ENCODE measurements at regions not wholly inside any gene's neighbourhood (a gene's known extent, or its start where the extent isn't known, plus 50 kb on each side); places are given as distances from the start of the nearest gene placed in this dataset.
"Not testable (repeated sequence)": the region's sequence is repeated elsewhere in the genome, so short reads cannot be mapped to it uniquely, and the experiment has no call there.

GRCh38 chr10:9268176-9268575, 1213.7 kb downstream of the GATA3 start:
- TF ChIP-seq CTCF (IDR thresholded peaks at IDR 0.05; ENCODE audit: extremely low read depth, insufficient read depth, missing control alignments), result no peak
- DNase-seq (ENCODE audit: low spot score), result no peak
- in situ Hi-C loops (cut with MboI; ENCODE audit: low pct_unique_long_range_greater_than_20kb, low sequenced_read_pairs, unreplicated experiment), result no loop called here

- DNase-seq (ENCODE audit: low spot score); in situ Hi-C loops (cut with MboI; ENCODE audit: low pct_unique_long_range_greater_than_20kb, low sequenced_read_pairs, unreplicated experiment): not testable (repeated sequence)
Measured at GRCh38 chr10:9273126-9273833, 1218.8 kb downstream of the GATA3 start.

GRCh38 chr10:9274206-9274755, 1219.8 kb downstream of the GATA3 start:
- DNase-seq (ENCODE audit: low spot score), result no peak
- no peak for TF ChIP-seq CTCF (IDR thresholded peaks at IDR 0.05; ENCODE audit: extremely low read depth, insufficient read depth, missing control alignments)
- in situ Hi-C loops (cut with MboI; ENCODE audit: low pct_unique_long_range_greater_than_20kb, low sequenced_read_pairs, unreplicated experiment), result no loop called here

- no peak for DNase-seq (ENCODE audit: low spot score)
- in situ Hi-C loops (cut with MboI; ENCODE audit: low pct_unique_long_range_greater_than_20kb, low sequenced_read_pairs, unreplicated experiment), result no loop called here
- TF ChIP-seq CTCF (IDR thresholded peaks at IDR 0.05; ENCODE audit: extremely low read depth, insufficient read depth, missing control alignments), result no peak
Measured at GRCh38 chr10:9275861-9276260, 1221.4 kb downstream of the GATA3 start.

- no peak for TF ChIP-seq CTCF (IDR thresholded peaks at IDR 0.05; ENCODE audit: extremely low read depth, insufficient read depth, missing control alignments)
- no peak for DNase-seq (ENCODE audit: low spot score)
- in situ Hi-C loops (cut with MboI; ENCODE audit: low pct_unique_long_range_greater_than_20kb, low sequenced_read_pairs, unreplicated experiment), result no loop called here
Measured at GRCh38 chr10:9285690-9286089, 1231.2 kb downstream of the GATA3 start.

- DNase-seq (ENCODE audit: low spot score), result no peak
- in situ Hi-C loops (cut with MboI; ENCODE audit: low pct_unique_long_range_greater_than_20kb, low sequenced_read_pairs, unreplicated experiment), result no loop called here
- TF ChIP-seq CTCF (IDR thresholded peaks at IDR 0.05; ENCODE audit: extremely low read depth, insufficient read depth, missing control alignments), result no peak
Measured at GRCh38 chr10:9289811-9290210, 1235.3 kb downstream of the GATA3 start.

GRCh38 chr10:9291081-9291480, 1236.6 kb downstream of the GATA3 start:
- no peak for DNase-seq (ENCODE audit: low spot score)
- in situ Hi-C loops (cut with MboI; ENCODE audit: low pct_unique_long_range_greater_than_20kb, low sequenced_read_pairs, unreplicated experiment), result no loop called here
- no peak for TF ChIP-seq CTCF (IDR thresholded peaks at IDR 0.05; ENCODE audit: extremely low read depth, insufficient read depth, missing control alignments)

All from GM13977 (cell line).